ENCODE measurements at regions not wholly inside any gene's neighbourhood (a gene's known extent, or its start where the extent isn't known, plus 50 kb on each side); places are given as distances from the start of the nearest gene placed in this dataset.

DNA sequence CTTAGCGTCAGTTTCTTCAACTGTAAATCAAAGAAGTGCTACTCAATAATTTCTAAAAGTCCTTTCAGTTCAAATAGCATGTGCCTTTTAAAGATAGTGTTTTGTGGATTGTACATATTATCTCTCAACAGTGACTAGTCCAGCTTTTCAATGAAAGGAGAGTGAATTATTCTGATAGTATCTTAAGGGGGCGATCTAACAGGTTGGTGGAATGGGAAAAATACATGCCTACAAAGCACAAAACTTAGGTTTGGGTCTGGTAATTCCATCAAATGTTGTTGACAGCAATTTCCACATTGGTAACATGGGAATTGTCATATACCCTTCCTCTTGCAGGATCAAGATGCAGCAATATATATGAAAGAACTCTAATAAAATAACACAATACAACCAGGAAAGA, 50.1 kb upstream of the HDGFL1 start:
- CTCF ChIA-PET: interaction anchor here (0.7 to 0.8 kb wide), 2 partner anchors 9 to 13 kb away, joined by 3 to 4 read pairs; no protein-coding TSS in a partner anchor
- RAD21 ChIA-PET (ENCODE audit: low non-redundant PET in 1 of 2, low total read pairs in 2 of 2, uncharacterized antibody in 2 of 2, unreplicated experiment in 2 of 2): no interaction called here
- intact Hi-C loops (cut with micrococcal nuclease): no loop called here
- DNase-seq (ENCODE audit: low read depth, low spot score) (no peak), ATAC-seq (no peak)
- H2AFZ ChIP-seq (ENCODE audit: low read depth, low read length, poor library complexity, severe bottlenecking): no peak overlapping the region
- no peak overlapping the region for H3K9ac ChIP-seq (ENCODE audit: low read length)
- H3K27me3 ChIP-seq (ENCODE audit: insufficient read depth, low read length): no peaks in the 10 kb centered on the region
- H3K4me2 ChIP-seq (ENCODE audit: low read length): no peak overlapping the region
- H3K36me3 ChIP-seq (ENCODE audit: control insufficient read depth in 1 of 2, insufficient read depth in 2 of 2, low read length in 2 of 2): no peaks in the 10 kb centered on the region
- no peak overlapping the region for H3K4me3 ChIP-seq (replicated peaks in 1 of 2; ENCODE audit: low read depth in 1 of 2, low read length in 2 of 2)
- TF ChIP-seq ZNF274 (IDR thresholded peaks at IDR 0.05; ENCODE audit: low read depth, low read length) (no peak), YY1 (IDR thresholded peaks at IDR 0.05; ENCODE audit: extremely low read depth, insufficient replicate concordance, low read depth, low read length) (no peak), CEBPB (IDR thresholded peaks at IDR 0.05; ENCODE audit: low read depth) (no peak), SP1 (IDR thresholded peaks at IDR 0.05; ENCODE audit: low read depth) (no peak), FOSL1 (IDR thresholded peaks at IDR 0.05; ENCODE audit: low read depth) (no peak)
- TF ChIP-seq, protein P1, sequence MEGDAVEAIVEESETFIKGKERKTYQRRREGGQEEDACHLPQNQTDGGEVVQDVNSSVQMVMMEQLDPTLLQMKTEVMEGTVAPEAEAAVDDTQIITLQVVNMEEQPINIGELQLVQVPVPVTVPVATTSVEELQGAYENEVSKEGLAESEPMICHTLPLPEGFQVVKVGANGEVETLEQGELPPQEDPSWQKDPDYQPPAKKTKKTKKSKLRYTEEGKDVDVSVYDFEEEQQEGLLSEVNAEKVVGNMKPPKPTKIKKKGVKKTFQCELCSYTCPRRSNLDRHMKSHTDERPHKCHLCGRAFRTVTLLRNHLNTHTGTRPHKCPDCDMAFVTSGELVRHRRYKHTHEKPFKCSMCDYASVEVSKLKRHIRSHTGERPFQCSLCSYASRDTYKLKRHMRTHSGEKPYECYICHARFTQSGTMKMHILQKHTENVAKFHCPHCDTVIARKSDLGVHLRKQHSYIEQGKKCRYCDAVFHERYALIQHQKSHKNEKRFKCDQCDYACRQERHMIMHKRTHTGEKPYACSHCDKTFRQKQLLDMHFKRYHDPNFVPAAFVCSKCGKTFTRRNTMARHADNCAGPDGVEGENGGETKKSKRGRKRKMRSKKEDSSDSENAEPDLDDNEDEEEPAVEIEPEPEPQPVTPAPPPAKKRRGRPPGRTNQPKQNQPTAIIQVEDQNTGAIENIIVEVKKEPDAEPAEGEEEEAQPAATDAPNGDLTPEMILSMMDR (IDR thresholded peaks at IDR 0.05 in 2 of 3, conservative IDR thresholded peaks at IDR 0.05 in 1 of 3; ENCODE audit: borderline replicate concordance in 1 of 3, insufficient read depth in 1 of 3, low read depth in 2 of 3, low read length in 2 of 3): no peak
- H3K27ac ChIP-seq (ENCODE audit: low read depth, low read length): no peak overlapping the region
- no peaks in the 10 kb centered on the region for H4K20me1 ChIP-seq (ENCODE audit: insufficient read depth)
- H3K9me2 ChIP-seq (ENCODE audit: insufficient read depth): no peaks in the 10 kb centered on the region
- POLR2A ChIA-PET: no interaction called here
- no TSS peak for BruUV-seq (replicated peaks)
- no peaks in the 10 kb centered on the region for H3K4me1 ChIP-seq (ENCODE audit: control insufficient read depth in 1 of 2, insufficient read depth in 2 of 2, low read length in 2 of 2)
- H3K79me2 ChIP-seq (ENCODE audit: insufficient read depth, low read length): no peaks in the 10 kb centered on the region
- peaks cover 0 to 3% of the 10 kb centered on the region in 2 experiments; a peak in 1 of 4 replicates for H3K9me3 ChIP-seq (ENCODE audit: control insufficient read depth in 1 of 2, insufficient read depth in 1 of 2, low read depth in 1 of 2, low read length in 2 of 2)

All from HCT116 (cell line).